Lower lobe of right lung (tissue), 2 donors: ENCODE measurements at regions not wholly inside any gene's neighbourhood (a gene's known extent, or its start where the extent isn't known, plus 50 kb on each side); places are given as distances from the start of the nearest gene placed in this dataset.

Experiments
- ATAC-seq, 2 donors: fragments of 200-7000 bp; cut with Tn5 transposase; one replicate each; pipeline ENCODE4 v1.9.1; 2020 to 2022; ENCODE audit warnings: mild to moderate bottlenecking in 2 of 2, moderate library complexity in 2 of 2
- DNase-seq: peaks from one replicate; pipeline ENCODE4 v3.0.0-alpha.2; 2020
- H3K27ac ChIP-seq: fragments of 200-600 bp; one replicate; pipeline ENCODE4 v1.8.0; 2022
- H3K27me3 ChIP-seq: fragments of 200-600 bp; one replicate; pipeline ENCODE4 v1.8.0; 2022; ENCODE audit warnings: low read depth
- H3K36me3 ChIP-seq: fragments of 200-600 bp; one replicate; pipeline ENCODE4 v1.8.0; 2022; ENCODE audit warnings: mild to moderate bottlenecking
- H3K4me1 ChIP-seq: fragments of 200-600 bp; one replicate; pipeline ENCODE4 v1.8.0; 2022
- H3K4me3 ChIP-seq: fragments of 200-600 bp; one replicate; pipeline ENCODE4 v1.8.0; 2022; ENCODE audit warnings: mild to moderate bottlenecking
- H3K9me3 ChIP-seq: fragments of 200-600 bp; one replicate; pipeline ENCODE4 v1.8.0; 2022
- intact Hi-C: fragments of 100-400 bp; cut with DNase I; formaldehyde crosslinking; loops from one replicate; pipeline ENCODE4 v1.11.0; 2022
- TF ChIP-seq, protein P1 (sequence below): fragments of 200-600 bp; IDR thresholded peaks from one replicate; pipeline ENCODE4 v1.8.0; 2022; ENCODE audit warnings: antibody characterized with exemption, mild to moderate bottlenecking
- donor health status: DM: no; HTN: yes; CAD: no; lungs with severe emphysema.

DNA sequence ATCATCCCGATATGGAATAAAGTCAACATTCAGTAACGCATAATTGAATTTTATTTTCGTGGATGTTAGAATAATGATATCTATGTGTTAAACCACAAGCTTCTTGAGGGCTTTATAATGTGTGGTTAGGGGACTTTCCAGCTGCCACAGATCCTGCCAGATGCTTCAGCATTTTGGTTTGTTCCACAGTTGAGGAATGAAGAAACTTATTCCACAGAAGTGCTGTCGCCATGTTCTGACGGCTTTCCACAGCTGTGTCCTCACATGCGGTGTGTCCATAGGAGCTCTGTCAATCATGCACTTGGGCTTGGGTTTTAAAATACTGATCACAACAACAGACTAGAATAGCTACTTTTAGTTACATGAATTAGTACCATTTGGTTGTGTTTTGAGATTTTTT is 411.9 kb downstream of the TRIML1 start:
- intact Hi-C loops = no loop called here
- no peaks in the 10 kb centered on the region for H3K4me1 ChIP-seq
- TF ChIP-seq, protein P1, sequence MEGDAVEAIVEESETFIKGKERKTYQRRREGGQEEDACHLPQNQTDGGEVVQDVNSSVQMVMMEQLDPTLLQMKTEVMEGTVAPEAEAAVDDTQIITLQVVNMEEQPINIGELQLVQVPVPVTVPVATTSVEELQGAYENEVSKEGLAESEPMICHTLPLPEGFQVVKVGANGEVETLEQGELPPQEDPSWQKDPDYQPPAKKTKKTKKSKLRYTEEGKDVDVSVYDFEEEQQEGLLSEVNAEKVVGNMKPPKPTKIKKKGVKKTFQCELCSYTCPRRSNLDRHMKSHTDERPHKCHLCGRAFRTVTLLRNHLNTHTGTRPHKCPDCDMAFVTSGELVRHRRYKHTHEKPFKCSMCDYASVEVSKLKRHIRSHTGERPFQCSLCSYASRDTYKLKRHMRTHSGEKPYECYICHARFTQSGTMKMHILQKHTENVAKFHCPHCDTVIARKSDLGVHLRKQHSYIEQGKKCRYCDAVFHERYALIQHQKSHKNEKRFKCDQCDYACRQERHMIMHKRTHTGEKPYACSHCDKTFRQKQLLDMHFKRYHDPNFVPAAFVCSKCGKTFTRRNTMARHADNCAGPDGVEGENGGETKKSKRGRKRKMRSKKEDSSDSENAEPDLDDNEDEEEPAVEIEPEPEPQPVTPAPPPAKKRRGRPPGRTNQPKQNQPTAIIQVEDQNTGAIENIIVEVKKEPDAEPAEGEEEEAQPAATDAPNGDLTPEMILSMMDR = no peak
- H3K36me3 ChIP-seq = no peaks in the 10 kb centered on the region
- no peaks in the 10 kb centered on the region for H3K9me3 ChIP-seq
- ATAC-seq = no peak
- no peak overlapping the region for H3K27ac ChIP-seq
- DNase-seq = no peak
- no peaks in the 10 kb centered on the region for H3K27me3 ChIP-seq
- H3K4me3 ChIP-seq = no peak overlapping the region

DNA sequence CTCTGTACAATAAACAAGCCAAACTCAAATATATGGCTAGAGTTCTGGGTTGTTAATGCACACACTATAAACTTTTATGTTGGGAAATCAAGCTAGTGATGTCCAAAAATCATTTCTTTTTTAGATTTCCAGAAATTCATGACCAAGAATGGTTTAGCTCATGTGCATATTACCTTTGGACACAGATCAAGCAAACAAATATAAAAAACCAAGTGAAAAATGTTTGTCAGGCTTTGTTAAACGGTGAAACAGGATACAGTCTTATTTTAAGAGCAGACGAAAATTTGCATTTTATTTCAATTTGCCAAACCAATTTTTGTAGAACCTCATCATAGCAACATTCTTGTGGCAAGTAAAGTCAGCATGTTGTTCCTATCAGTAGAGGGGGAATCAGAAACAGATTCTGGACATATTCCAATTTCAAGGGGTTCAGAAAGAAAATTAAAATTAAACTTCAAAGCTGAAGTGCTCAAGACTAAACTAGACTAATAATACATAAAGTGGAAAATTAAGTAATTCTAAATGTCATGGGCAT is 413.6 kb downstream of the TRIML1 start:
- TF ChIP-seq, protein P1 = no peak
- no peaks in the 10 kb centered on the region for H3K27me3 ChIP-seq
- no peak for DNase-seq
- H3K4me3 ChIP-seq = no peak overlapping the region
- no peak overlapping the region for H3K27ac ChIP-seq
- no peaks in the 10 kb centered on the region for H3K9me3 ChIP-seq
- intact Hi-C loops = no loop called here
- ATAC-seq = no peak
- H3K36me3 ChIP-seq = no peaks in the 10 kb centered on the region
- H3K4me1 ChIP-seq = no peaks in the 10 kb centered on the region

DNA sequence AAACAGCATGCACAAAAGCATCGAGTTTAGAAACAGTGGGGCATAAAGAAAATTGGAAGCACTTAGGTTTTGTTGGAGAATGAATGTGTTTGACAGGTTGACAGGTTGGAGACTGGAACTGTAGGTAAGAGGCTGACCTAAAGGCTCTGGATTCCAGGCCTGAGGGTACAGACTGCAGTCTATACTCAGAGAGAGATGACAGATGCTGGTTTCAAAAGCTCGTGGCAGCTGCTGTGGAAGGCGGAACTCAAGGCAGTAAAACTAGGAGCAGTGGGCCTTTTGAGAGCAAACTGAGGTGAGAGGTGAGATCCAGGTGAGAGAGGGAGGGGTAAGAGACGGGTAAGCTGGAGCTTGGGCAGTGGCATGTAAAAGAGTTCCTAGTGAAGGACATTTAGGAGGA is 415.2 kb downstream of the TRIML1 start:
- H3K36me3 ChIP-seq = no peaks in the 10 kb centered on the region
- TF ChIP-seq, protein P1 = no peak
- H3K27ac ChIP-seq = no peak overlapping the region
- intact Hi-C loops = no loop called here
- no peaks in the 10 kb centered on the region for H3K9me3 ChIP-seq
- ATAC-seq (no peak), DNase-seq (no peak)
- no peak overlapping the region for H3K4me3 ChIP-seq
- H3K27me3 ChIP-seq = no peaks in the 10 kb centered on the region
- no peaks in the 10 kb centered on the region for H3K4me1 ChIP-seq

DNA sequence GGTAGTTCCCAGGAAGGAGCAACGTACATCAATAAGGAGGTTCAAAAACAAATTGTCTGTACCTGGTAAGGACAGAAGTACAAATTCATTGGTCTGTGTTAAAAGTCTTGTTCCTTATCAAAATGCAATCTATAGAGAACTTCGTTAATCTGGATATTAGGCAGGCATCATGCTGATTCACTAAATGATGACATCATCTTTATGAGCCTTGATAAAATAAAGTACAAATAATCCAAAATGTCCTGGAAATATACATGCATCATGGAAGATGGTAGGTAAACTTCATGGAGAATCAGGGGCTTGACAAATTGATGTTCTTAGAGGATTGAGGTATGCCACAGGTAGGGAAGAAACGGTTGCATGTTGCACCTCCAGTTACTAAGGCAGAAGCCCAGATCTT is 433.9 kb downstream of the TRIML1 start:
- no peak for DNase-seq
- no peak for ATAC-seq
- Histone ChIP-seq H3K4me3 (no peak overlapping the region), H3K4me1 (no peaks in the 10 kb centered on the region), H3K27me3 (no peaks in the 10 kb centered on the region), H3K27ac (no peak overlapping the region), H3K36me3 (no peaks in the 10 kb centered on the region), H3K9me3 (no peaks in the 10 kb centered on the region)
- intact Hi-C loops = no loop called here
- TF ChIP-seq, protein P1 = no peak

DNA sequence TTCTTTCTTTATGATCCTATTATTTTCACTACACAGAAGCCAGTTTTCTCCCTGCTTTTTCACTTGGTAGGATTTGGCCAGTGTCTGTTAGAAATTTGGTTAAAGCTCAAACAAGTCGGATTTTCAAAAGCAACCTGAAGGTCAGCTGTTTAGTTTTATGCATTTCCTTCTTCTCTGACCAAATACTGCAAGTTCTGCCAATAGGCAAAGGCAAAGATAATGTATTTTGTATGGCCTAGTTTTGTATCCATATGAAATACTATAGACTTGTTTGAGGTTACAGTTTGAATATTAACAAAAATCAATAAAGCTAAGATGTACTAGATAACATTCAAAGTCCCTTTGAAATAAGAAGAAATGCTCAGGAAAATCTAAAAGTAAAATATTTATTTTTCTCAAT is 439.4 kb downstream of the TRIML1 start:
- no peak overlapping the region for H3K4me3 ChIP-seq
- H3K27ac ChIP-seq = no peak overlapping the region
- no peaks in the 10 kb centered on the region for H3K4me1 ChIP-seq
- H3K9me3 ChIP-seq = no peaks in the 10 kb centered on the region
- no peaks in the 10 kb centered on the region for H3K36me3 ChIP-seq
- H3K27me3 ChIP-seq = no peaks in the 10 kb centered on the region
- ATAC-seq (no peak), DNase-seq (no peak)
- intact Hi-C loops = no loop called here
- TF ChIP-seq, protein P1 = no peak

DNA sequence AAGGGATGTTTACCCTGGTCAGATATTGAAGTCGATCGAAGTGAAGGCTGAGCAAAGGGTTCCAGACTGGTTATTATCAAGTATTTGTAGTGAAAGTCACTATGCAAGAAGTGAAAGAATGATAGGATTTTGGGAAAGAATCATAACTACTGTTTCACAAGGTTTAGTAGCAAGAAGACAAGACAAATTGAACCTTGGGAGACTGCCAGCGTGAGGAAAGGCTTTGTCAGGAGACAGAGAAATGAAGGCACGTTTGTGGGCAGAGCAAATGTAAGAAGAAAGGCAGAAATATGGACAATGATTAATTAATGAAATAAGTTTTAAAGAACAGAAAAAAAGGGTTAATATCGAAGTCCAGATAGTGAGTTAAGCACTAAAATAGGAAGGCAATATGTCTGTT is 456.8 kb downstream of the TRIML1 start:
- TF ChIP-seq, protein P1 = no peak
- H3K27ac ChIP-seq = no peak overlapping the region
- no peaks in the 10 kb centered on the region for H3K4me1 ChIP-seq
- H3K9me3 ChIP-seq = no peaks in the 10 kb centered on the region
- ATAC-seq (no peak), DNase-seq (no peak)
- no peak overlapping the region for H3K4me3 ChIP-seq
- intact Hi-C loops = no loop called here
- H3K36me3 ChIP-seq = no peaks in the 10 kb centered on the region
- H3K27me3 ChIP-seq = no peaks in the 10 kb centered on the region
